Kidney epithelial cell (primary cell): ENCODE measurements at regions not wholly inside any gene's neighbourhood (a gene's known extent, or its start where the extent isn't known, plus 50 kb on each side); places are given as distances from the start of the nearest gene placed in this dataset.

ENCODE experiments used
- DNase-seq: peaks from one replicate; pipeline ENCODE4 v3.0.0-alpha.2; 2010; ENCODE audit warnings: low read depth
- H3K27me3 ChIP-seq: 2 replicates; pipeline ENCODE4 v1.6.0; 2011; ENCODE audit warnings: low read length; ENCODE audit not compliant: control insufficient read depth, insufficient read depth
- H3K36me3 ChIP-seq: 2 replicates; pipeline ENCODE4 v1.5.1; 2011; ENCODE audit warnings: low read length; ENCODE audit not compliant: control insufficient read depth, insufficient read depth
- H3K4me3 ChIP-seq: 2 replicates; pipeline ENCODE4 v1.5.1; 2011; ENCODE audit warnings: low read depth, mild to moderate bottlenecking, control low read depth, low read length
- CTCF ChIP-seq: IDR thresholded peaks from 2 replicates; pipeline ENCODE4 v1.5.1; 2011; ENCODE audit warnings: mild to moderate bottlenecking, moderate library complexity, low read length, control low read depth, inconsistent platforms; ENCODE audit not compliant: insufficient read depth, poor library complexity, severe bottlenecking

- Histone ChIP-seq H3K36me3 (no peaks in the 10 kb centered on the region), H3K4me3 (no peak overlapping the region), H3K27me3 (peaks cover 31% of the 10 kb centered on the region)
- no peak for TF ChIP-seq CTCF
- no peak for DNase-seq
Observed at GRCh38 chr22:44364751-44365130, 52.0 kb upstream of the SHISAL1 start.

- no peak for DNase-seq
- no peak for TF ChIP-seq CTCF
- Histone ChIP-seq H3K27me3 (peaks cover 33% of the 10 kb centered on the region), H3K36me3 (no peaks in the 10 kb centered on the region), H3K4me3 (no peak overlapping the region)
Observed at GRCh38 chr22:44363980-44364750, 51.4 kb upstream of the SHISAL1 start.

GRCh38 chr22:44363013-44363979 lies 50.5 kb upstream of the SHISAL1 start:
- H3K4me3 ChIP-seq = no peak overlapping the region
- DNase-seq = no peak

GRCh38 chr22:44362249-44363012 lies 49.7 kb upstream of the SHISAL1 start:
- no peak for TF ChIP-seq CTCF
- H3K36me3 ChIP-seq = no peaks in the 10 kb centered on the region
- DNase-seq = no peak
- H3K4me3 ChIP-seq = no peak overlapping the region
- peaks cover 38% of the 10 kb centered on the region for H3K27me3 ChIP-seq

More at GRCh38 chr22:44363013-44363979, 50.5 kb upstream of the SHISAL1 start:
- peaks cover 36% of the 10 kb centered on the region for H3K27me3 ChIP-seq
- no peaks in the 10 kb centered on the region for H3K36me3 ChIP-seq
- TF ChIP-seq CTCF = no peak
